Smooth muscle cell (in vitro differentiated cells): ENCODE measurements at regions not wholly inside any gene's neighbourhood (a gene's known extent, or its start where the extent isn't known, plus 50 kb on each side); places are given as distances from the start of the nearest gene placed in this dataset.

Experiments
- DNase-seq: peaks from one replicate; lab custom pipeline; 2025; ENCODE audit not compliant: unreplicated experiment; lab: John Stamatoyannopoulos, UW
- H2AFZ ChIP-seq: fragments of 200-600 bp; sonication (generic); 2 replicates; pipeline ENCODE4 v1.6.0; 2016; ENCODE audit warnings: antibody characterized with exemption, low read depth, mild to moderate bottlenecking
- H3F3A ChIP-seq: fragments of 200-600 bp; sonication (generic); 2 replicates; pipeline ENCODE4 v1.6.0; 2017; ENCODE audit warnings: antibody characterized with exemption, low read depth
- H3K27ac ChIP-seq: fragments of 200-600 bp; sonication (generic); 2 replicates; pipeline ENCODE4 v1.5.1; 2016; ENCODE audit warnings: low read depth, mild to moderate bottlenecking
- H3K27me3 ChIP-seq: fragments of 200-600 bp; sonication (generic); 2 replicates; pipeline ENCODE4 v1.6.1; 2016; ENCODE audit warnings: low read depth, mild to moderate bottlenecking
- H3K36me3 ChIP-seq: fragments of 200-600 bp; sonication (generic); 2 replicates; pipeline ENCODE4 v1.5.1; 2016; ENCODE audit warnings: low read depth
- H3K4me1 ChIP-seq: fragments of 200-600 bp; sonication (generic); 2 replicates; pipeline ENCODE4 v1.5.1; 2016; ENCODE audit warnings: low read depth
- H3K4me2 ChIP-seq: fragments of 200-600 bp; sonication (generic); 2 replicates; pipeline ENCODE4 v1.6.0; 2016; ENCODE audit warnings: mild to moderate bottlenecking
- H3K4me3 ChIP-seq: fragments of 200-600 bp; sonication (generic); 2 replicates; pipeline ENCODE4 v1.5.1; 2016; ENCODE audit warnings: mild to moderate bottlenecking
- H3K79me2 ChIP-seq: fragments of 200-600 bp; sonication (generic); 2 replicates; pipeline ENCODE4 v1.6.0; 2016; ENCODE audit warnings: low read depth, mild to moderate bottlenecking
- H3K9ac ChIP-seq: fragments of 200-600 bp; sonication (generic); 2 replicates; pipeline ENCODE4 v1.6.0; 2016; ENCODE audit warnings: low read depth
- H3K9me3 ChIP-seq: fragments of 200-600 bp; sonication (generic); replicated peaks from 2 replicates; pipeline ENCODE4 v1.5.1; 2016; ENCODE audit warnings: low read depth
- H4K20me1 ChIP-seq: fragments of 200-600 bp; sonication (generic); 2 replicates; pipeline ENCODE4 v1.6.0; 2016; ENCODE audit warnings: low read depth
- WGBS: methylation state at CpG from one replicate; pipeline ENCODE4 v1.1.7; 2016; ENCODE audit warnings: low lambda C conversion rate; 5-methylcytosine and 5-hydroxymethylcytosine counted together
- TF ChIP-seq, protein P1 (sequence below): fragments of 200-600 bp; sonication (generic); IDR thresholded peaks from 2 replicates; pipeline ENCODE4 v1.5.1; 2017; ENCODE audit warnings: borderline replicate concordance, mild to moderate bottlenecking, antibody characterized with exemption; ENCODE audit not compliant: insufficient read depth, poor library complexity, severe bottlenecking

DNA sequence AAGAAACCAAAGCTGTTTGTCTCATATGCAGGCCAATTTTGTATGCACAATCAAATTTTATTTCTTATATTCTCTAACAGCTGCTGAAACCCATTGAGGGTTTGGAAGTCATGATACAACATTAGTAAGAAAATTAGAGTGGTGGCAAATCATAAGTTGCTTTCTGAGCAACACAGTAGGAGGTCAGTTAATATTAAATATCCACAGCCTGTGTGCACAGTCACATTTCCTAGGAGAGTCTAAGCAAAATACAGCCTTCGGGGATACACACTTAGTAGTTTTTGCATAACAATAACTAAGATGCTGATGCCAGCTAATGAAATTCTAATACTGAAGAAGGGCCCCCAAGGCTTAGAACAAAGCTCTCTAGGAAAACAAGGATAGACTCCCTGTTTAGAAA, 209.6 kb upstream of the E2F7 start:
- Histone ChIP-seq H3F3A (no peaks in the 10 kb centered on the region), H3K4me1 (no peaks in the 10 kb centered on the region), H3K4me2 (no peak overlapping the region), H3K4me3 (no peak overlapping the region), H3K79me2 (no peaks in the 10 kb centered on the region), H4K20me1 (no peaks in the 10 kb centered on the region), H2AFZ (no peak overlapping the region), H3K9ac (no peak overlapping the region), H3K36me3 (no peaks in the 10 kb centered on the region), H3K9me3 (no peaks in the 10 kb centered on the region), H3K27me3 (no peaks in the 10 kb centered on the region), H3K27ac (no peak overlapping the region)
- TF ChIP-seq, protein P1, sequence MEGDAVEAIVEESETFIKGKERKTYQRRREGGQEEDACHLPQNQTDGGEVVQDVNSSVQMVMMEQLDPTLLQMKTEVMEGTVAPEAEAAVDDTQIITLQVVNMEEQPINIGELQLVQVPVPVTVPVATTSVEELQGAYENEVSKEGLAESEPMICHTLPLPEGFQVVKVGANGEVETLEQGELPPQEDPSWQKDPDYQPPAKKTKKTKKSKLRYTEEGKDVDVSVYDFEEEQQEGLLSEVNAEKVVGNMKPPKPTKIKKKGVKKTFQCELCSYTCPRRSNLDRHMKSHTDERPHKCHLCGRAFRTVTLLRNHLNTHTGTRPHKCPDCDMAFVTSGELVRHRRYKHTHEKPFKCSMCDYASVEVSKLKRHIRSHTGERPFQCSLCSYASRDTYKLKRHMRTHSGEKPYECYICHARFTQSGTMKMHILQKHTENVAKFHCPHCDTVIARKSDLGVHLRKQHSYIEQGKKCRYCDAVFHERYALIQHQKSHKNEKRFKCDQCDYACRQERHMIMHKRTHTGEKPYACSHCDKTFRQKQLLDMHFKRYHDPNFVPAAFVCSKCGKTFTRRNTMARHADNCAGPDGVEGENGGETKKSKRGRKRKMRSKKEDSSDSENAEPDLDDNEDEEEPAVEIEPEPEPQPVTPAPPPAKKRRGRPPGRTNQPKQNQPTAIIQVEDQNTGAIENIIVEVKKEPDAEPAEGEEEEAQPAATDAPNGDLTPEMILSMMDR = no peak
- WGBS = 85% methylated on average over 1 of the region's 1 CpG
- no peak for DNase-seq

DNA sequence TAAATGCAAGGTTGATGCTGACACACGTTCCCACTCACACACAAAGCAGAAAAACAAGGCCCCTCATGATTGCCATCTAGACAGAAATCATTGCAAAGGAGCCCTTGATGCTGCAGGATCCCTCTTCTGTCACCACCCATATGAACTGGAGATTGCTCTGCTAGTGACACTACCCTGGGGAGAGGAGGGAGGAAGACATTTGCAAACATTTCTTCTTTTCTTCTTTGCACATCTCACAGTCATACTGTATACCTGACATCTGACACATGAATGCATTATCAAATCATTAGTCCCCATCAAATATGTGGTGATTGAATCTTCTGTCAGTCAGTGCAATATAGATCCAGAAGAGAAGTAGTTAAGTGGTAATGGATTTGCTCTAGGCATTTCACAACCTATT, 208.5 kb upstream of the E2F7 start:
- Histone ChIP-seq H3K9ac (no peak overlapping the region), H3K4me3 (no peak overlapping the region), H3F3A (no peaks in the 10 kb centered on the region), H2AFZ (no peak overlapping the region), H3K79me2 (no peaks in the 10 kb centered on the region), H3K4me1 (no peaks in the 10 kb centered on the region), H3K36me3 (no peaks in the 10 kb centered on the region), H3K4me2 (no peak overlapping the region), H3K9me3 (no peaks in the 10 kb centered on the region), H3K27me3 (no peaks in the 10 kb centered on the region), H4K20me1 (no peaks in the 10 kb centered on the region), H3K27ac (no peak overlapping the region)
- DNase-seq = no peak
- 67% methylated on average over 1 of the region's 1 CpG for WGBS
- TF ChIP-seq, protein P1 = no peak

DNA sequence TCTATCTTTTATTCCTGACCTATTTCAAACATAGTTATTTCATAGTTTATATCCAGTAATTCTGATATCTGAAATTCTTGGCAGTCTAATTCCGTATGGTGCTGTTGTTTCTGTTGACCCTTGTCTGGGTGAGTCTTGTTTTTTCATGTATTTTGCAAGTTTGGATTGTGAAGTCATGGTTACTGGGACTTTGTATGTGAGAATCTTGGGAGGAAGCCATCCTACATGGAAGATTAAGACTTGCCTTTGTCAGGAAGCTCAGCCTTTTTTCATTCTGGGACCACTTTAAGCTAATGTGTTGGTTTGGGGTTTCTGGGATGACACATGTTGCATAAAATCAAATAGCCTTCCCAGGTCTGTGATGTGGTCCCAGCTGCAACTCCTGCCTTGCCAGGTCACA, 191.6 kb upstream of the E2F7 start:
- Histone ChIP-seq H3K9ac (no peak overlapping the region), H3K4me1 (no peaks in the 10 kb centered on the region), H3K27ac (no peak overlapping the region), H3K4me2 (no peak overlapping the region), H3K36me3 (no peaks in the 10 kb centered on the region), H3K9me3 (no peaks in the 10 kb centered on the region), H3K79me2 (no peaks in the 10 kb centered on the region), H3F3A (no peaks in the 10 kb centered on the region), H3K4me3 (no peak overlapping the region), H4K20me1 (no peaks in the 10 kb centered on the region), H2AFZ (no peak overlapping the region), H3K27me3 (no peaks in the 10 kb centered on the region)
- 84% methylated on average over 1 of the region's 1 CpG for WGBS
- no peak for DNase-seq
- TF ChIP-seq, protein P1 = no peak

DNA sequence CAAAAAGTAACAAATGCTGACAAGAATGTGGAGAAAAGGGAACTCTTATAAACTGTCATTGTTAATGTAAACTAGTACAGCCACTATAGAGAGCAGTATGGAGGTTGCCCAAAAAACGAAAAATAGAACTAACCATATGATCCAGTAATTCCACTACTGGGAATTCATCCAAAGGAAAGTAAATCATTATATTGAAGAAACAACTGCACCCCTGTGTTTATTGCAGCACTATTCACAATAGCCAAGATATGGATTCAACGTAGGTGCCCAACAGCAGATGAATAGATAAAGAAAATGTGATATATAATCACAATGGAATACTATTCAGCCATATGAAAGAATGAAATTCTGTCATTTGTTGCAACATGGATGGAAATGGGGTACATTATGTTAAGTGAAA, 188.0 kb upstream of the E2F7 start:
- TF ChIP-seq, protein P1 = no peak
- Histone ChIP-seq H3K4me1 (no peaks in the 10 kb centered on the region), H3K79me2 (no peaks in the 10 kb centered on the region), H3K27me3 (no peaks in the 10 kb centered on the region), H3K9ac (no peak overlapping the region), H3F3A (no peaks in the 10 kb centered on the region), H4K20me1 (no peaks in the 10 kb centered on the region), H2AFZ (no peak overlapping the region), H3K9me3 (no peaks in the 10 kb centered on the region), H3K4me3 (no peak overlapping the region), H3K4me2 (no peak overlapping the region), H3K27ac (no peak overlapping the region), H3K36me3 (no peaks in the 10 kb centered on the region)
- no peak for DNase-seq
- WGBS = 85% methylated on average over 2 of the region's 2 CpGs
